GM18498 (cell line): ENCODE measurements at regions not wholly inside any gene's neighbourhood (a gene's known extent, or its start where the extent isn't known, plus 50 kb on each side); places are given as distances from the start of the nearest gene placed in this dataset.

Source experiments
- ATAC-seq: cut with Tn5 transposase; IDR thresholded peaks from one replicate; pipeline ENCODE4 v1.9.1; 2021; ENCODE audit warnings: mild to moderate bottlenecking, moderate library complexity; ENCODE audit not compliant: unreplicated experiment

DNA sequence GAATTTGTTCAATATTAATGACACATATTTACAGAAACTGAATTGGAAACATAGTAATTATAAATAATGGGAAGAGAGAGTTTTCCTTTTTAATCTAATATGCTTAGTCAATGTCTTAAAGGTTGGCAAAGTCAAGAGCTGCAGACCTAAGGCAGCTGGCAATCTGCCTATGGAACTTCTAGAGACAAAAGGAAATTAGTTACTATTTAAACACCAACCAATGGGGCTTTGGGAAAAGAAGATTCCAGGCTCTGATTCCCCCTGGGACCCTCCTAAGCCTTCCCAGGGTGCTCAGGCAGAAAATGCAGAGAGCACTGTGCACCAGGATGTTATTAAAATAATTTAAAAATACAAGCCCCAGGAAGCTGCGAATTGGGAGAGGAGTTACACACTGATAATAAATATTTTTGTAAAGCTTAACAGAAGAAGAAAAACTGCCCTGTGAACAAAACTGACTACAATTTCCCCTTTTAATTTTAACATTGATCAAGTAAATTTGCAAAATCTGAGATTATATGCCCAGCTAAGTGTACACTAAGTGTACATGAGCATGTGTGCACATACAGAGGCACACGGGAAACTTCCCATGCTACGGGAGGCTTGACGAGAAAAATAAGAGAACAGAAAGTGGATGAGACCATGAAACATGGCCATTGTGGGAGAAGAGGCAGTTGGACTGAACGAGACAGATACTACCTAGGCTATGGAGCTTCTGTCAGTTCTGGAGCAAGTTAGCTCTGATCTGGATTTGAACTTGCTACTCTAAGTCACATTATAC lies 77.4 kb upstream of the ADAMTS16 start:
- no peak for ATAC-seq

DNA sequence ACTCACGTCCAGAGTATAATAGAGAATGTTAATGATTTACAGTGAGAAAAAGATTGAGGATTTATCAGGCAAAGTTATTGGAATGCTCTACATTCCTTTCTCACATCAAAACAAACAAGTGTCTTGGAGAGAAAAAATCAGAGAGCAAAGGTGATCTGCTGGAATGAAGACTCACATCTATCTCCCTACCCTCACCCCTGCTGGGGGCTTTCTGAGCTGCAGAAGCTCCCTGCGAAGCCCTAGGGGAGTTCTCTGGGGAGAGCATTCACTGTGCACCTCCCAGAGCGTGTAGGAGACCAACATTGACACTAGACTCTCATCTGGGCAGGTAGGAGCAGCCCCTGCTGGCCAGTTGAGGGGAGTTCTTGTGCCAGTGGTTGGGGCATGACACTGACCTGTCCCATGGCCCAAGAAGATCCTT lies 76.6 kb upstream of the ADAMTS16 start:
- peak; percentile 60 for ATAC-seq

DNA sequence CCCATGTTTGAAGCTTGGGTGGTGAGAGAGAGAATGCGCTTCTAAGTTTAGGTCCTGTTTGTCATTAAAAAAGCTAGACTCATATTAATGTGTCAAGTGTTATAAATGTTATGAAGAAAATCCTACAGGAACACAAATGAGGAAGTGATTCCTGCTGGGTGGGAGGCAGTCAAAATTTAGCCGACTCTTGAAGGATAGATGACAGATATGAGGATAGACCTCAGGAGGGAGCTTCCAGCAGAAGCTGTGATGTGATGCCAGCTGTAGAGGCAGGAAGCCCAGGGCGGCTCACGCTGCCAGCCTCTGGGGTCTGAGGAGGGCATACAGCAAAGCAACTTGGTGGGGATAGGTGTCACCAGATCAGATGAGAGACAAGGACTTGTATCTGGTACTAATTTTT lies 74.7 kb upstream of the ADAMTS16 start:
- ATAC-seq: no peak

DNA sequence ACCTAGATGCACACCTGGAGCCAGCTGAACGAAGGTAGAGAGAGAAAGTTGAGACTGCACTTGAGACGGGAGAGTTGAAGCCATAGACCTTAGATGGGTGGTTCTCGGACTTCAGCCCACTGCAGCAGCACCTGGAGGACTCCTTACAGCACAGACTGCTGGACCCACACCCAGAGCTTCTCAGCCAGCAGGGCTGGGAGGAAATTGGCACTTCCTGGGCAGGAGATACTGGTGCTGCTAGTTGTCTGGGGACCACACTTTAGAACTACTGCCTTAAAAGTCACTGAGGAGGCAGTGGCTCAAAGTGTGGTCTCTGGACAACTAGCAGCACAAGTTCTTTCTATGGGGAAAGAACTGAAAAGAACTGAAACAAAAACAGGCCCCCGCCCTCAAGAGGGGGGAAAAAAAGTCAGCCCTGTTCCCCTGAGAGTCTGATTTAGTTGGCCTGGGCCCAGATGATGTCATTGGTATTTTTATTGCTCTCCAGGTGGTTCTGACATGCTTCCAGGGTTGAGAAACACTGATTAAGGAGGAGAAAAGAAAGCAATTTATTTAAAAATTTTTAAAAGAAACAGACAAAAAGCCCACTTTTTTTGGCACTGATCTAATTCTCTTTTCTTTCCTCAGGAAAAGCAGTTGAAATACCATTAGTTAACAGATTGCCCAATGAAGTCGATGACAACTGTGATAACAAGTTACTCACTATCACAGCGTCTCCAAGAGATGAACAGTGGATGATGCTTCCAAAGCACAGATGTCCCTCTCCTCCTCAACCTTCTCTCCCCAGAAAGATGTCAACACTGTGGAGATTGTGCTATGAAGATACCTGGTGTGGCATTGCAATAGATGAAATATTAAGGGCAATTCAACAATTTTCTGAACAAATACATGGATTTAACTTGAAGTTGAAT lies 73.6 kb upstream of the ADAMTS16 start:
- ATAC-seq: peak; percentile 61

DNA sequence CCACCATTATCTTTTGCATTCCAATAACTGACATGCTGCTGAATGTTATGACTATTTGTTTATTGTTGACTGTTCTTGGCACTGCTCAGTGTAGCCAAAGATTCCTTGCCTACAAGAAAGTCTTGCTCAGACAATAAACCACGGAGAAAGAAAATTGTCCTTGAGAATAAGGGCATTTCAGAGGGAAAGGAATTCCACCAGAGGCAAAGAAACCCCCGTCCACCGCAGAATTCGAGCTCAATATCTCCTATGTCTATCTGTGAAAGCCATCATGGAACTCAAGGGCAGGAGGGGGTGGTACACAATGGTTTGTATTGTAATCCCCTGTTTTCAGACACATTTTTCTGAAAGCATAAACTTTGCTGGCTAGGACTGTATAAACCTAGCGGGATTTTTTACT lies 70.3 kb upstream of the ADAMTS16 start:
- no peak for ATAC-seq

DNA sequence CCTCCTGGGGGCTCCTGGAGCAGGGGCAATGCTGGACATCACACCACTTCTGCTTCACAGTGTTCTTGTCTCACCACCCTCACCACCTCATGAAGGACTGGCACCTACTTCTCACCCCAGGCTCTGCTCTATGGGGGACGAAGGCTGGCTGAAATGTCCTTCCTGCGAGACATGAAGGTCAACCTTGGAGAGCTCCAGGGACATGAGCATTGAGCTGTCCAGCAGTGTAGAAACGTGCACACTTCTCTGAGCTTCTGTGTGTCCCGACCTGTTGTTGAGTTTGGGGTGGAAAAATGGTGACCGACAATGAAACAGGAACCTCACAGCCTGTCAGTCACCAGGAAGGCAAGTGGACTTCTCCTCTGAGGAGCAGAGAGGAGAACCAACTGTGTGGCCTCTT lies 68.6 kb upstream of the ADAMTS16 start:
- no peak for ATAC-seq

DNA sequence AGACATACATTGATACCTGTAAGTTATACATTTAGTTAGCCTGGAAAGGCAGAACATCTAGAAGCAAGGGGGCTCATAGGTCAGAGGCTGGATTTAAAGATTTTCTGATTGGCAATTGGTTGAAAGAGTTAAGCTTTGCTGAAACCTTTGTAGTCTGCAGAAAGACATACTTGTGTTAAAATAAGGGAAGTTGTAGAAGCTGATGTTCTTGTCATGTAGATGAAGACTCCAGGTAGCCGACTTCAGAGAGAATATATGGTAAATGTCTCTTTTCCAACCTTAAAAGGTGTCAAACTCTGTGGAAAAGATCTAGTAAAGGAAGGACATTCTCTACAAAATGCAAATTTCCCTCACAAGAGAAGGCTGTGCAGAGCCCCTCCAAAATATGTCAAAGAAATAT lies 62.9 kb upstream of the ADAMTS16 start:
- no peak for ATAC-seq

DNA sequence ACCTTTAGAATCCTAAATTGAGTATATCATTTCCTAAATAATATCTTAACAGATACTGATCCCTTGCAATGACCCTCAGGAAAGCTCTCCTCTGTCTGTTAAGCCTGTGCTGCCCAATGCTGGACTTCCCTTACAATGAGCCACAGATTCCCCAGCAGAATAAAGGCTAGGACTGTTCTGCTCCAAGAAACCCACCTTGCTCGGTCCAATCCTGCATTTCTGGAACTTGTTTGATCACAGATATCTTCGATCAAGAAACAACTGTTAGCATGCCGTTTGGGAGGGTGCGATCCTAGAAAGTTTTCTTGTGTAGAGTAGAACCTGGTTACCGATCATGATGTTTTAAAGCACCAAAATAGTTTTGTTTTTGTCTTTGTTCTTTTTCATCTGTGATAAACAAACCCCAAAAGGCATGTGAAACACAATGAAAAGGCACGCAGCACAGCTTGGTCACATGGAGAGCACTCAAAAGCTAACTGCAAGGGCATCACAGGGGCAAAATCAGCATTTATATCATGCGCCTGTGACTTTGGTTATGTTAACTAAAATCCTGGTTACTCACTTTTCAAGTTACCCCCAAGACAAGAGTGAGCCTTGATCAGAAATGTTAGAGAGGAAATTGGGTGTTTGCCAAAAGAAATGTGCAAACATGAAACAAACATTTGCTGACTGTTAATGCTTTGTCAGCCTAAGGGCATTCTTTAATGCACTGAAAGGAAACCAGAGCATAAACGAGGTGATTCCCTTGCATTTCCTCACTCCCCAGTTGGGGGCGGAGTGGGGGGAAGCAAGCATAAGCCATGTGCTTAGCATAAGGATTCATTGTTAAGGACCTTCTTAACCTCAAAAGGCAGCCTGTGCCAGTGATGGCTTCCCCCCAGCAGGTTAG lies 61.9 kb upstream of the ADAMTS16 start:
- no peak for ATAC-seq

DNA sequence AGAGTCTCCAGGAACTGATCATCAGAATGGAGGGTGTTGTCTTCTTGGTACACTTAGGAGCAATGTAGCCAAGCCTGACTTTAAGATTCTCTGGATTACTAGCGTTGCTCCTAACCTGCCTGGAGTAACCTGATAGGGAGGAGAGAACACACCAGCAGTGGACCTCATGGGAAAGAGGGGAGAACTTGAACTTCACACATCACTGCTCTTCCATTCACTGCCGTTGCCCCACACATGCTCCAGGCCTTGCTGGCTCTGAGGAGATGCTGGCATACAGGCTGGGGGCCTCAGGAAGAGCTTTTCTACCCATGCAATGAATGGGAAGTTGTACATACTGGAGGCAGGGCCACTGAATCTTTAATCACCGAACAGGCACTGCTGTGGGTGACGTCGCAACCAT lies 60.3 kb upstream of the ADAMTS16 start:
- ATAC-seq: no peak

DNA sequence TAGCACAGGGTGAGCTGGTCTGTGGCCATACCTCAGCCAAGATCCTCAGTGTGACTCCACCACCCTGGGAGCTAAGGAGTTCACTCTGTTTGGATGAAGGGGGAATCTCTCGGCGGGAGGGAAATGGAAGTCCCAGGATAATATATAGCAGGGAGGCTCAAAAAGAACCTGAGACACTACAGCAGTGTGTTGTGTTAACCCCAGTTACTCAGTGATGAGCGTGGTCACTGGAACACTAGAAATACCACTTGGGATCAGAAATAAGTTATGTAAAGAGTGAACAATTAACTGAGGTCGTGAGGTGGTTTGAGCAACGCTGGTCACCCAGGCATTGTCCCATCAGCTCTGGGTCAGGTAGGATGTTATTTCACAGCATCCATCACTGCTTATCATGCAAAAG lies 59.3 kb upstream of the ADAMTS16 start:
- no peak for ATAC-seq

DNA sequence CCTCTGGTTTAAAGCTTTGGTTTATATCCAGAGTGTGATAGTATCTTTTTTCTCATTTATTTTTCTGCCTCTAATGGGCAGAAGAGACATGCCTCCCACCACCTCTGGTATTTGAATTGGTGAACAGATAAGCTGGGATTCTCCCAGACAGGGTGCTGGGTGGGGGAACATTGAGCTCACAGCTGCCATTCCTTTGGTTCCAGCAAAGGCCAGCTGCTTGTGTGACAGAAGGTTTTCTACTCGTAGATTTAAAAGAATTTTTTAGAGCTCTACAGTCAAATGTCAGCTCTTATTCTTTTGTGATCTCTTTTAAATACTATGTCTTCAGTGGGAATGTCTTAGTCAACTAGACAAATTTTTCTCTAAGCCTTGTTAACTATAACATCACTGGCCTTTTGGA lies 54.7 kb upstream of the ADAMTS16 start:
- no peak for ATAC-seq

DNA sequence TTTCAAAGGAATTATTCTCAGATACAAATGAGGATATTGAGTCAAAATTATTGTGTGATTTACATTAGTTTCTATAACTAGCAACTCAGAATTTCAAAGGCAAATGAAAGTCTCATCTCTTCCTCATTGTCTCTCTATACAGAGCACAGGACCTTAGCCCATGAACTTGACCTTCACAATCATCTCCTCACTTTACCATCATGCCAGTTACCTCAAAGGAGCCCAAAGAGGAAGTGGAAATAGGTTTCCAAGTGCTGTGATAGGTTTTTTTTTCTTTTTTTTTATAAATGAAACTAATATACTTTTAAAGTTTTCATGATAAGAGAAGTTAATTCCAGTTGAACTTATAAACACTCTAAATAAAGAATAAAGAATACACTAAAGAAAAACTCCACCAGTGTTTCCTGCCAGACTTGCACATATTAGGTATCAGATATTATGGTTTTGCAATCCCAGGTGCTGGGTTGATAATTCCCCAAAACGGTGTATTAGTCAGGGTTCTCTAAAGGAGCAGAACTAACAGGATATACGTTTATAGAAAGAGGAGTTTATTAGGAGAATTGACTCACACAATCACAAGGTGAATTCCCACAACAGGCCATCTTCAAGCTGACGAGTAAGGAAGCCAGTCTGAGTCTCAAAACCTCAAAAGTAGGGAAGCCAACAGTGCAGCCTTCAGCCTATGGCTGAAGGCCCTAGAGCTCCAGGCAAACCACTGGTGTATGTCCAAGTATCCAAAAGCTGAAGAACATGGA lies 50.1 kb upstream of the ADAMTS16 start:
- no peak for ATAC-seq
